Coronary artery (tissue), 2 donors: ENCODE measurements at regions not wholly inside any gene's neighbourhood (a gene's known extent, or its start where the extent isn't known, plus 50 kb on each side); places are given as distances from the start of the nearest gene placed in this dataset.

Experiments used
- DNase-seq: peaks from one replicate; pipeline ENCODE4 v3.0.0-alpha.2; 2017; ENCODE audit warnings: low spot score
- H3K27ac ChIP-seq, 2 donors: fragments of 200-600 bp; sonication (generic); one replicate each; pipeline ENCODE4 v1.5.1; 2016 to 2019
- H3K4me3 ChIP-seq: fragments of 200-600 bp; sonication (generic); 2 replicates; pipeline ENCODE4 v1.5.1; 2016; ENCODE audit warnings: mild to moderate bottlenecking, moderate library complexity
- CTCF ChIP-seq: fragments of 200-600 bp; sonication (generic); IDR thresholded peaks from one replicate; pipeline ENCODE4 v1.5.1; 2019; ENCODE audit warnings: antibody characterized with exemption

- TF ChIP-seq CTCF, result no peak
- Histone ChIP-seq H3K4me3 (no peak overlapping the region), H3K27ac (no peak overlapping the region)
- DNase-seq, result no peak
These were observed 125.5 kb upstream of the SVIL start for GRCh38 chr10:29760138-29760900.

GRCh38 chr10:29757551-29758297 is 123.0 kb upstream of the SVIL start:
- TF ChIP-seq CTCF, result no peak
- no peak overlapping the region for H3K4me3 ChIP-seq
- DNase-seq, result no peak
- no peak overlapping the region for H3K27ac ChIP-seq

GRCh38 chr10:29756451-29756850 is 121.7 kb upstream of the SVIL start:
- no peak for DNase-seq
- H3K27ac ChIP-seq, result no peak overlapping the region

DNA sequence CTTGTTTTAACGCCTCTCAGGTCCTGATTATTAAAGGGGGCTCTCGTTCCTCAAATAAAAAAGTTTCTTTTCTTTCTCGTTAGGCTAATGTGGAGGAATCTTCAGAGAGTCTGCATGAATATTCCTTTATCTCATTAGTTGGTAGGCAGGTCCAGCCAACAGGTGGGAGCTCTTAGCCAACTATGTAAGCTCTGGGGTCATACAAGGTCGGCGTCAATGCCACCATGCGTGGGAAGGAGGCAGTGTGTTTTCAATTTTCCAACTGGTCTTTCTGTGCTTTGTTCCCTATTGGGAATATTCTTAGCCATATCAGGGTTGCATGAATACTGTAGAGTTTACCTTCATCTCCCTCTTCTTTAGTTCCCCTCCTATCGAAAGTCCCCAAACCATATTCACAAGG is 118.5 kb upstream of the SVIL start:
- no peak for DNase-seq

More at GRCh38 chr10:29756451-29756850, 121.7 kb upstream of the SVIL start:
- no peak overlapping the region for H3K4me3 ChIP-seq
- TF ChIP-seq CTCF, result no peak

GRCh38 chr10:29751684-29752083 is 116.9 kb upstream of the SVIL start:
- no peak for TF ChIP-seq CTCF
- no peak for DNase-seq
- Histone ChIP-seq H3K4me3 (no peak overlapping the region), H3K27ac (no peak overlapping the region)

More for the DNA sequence above, 118.5 kb upstream of the SVIL start:
- no peak for TF ChIP-seq CTCF
- Histone ChIP-seq H3K27ac (no peak overlapping the region), H3K4me3 (no peak overlapping the region)

- no peak for TF ChIP-seq CTCF
- no peak overlapping the region for H3K4me3 ChIP-seq
- H3K27ac ChIP-seq, result peak overlapping the region in 1 of 2 donors; percentile 38
- no peak for DNase-seq
These were observed 116.5 kb upstream of the SVIL start for GRCh38 chr10:29751240-29751639.
